CD4-positive, alpha-beta T cell (primary cell): ENCODE measurements at regions not wholly inside any gene's neighbourhood (a gene's known extent, or its start where the extent isn't known, plus 50 kb on each side); places are given as distances from the start of the nearest gene placed in this dataset.

Experiments
- ATAC-seq: fragments of 200-7000 bp; cut with Tn5 transposase; one replicate; pipeline ENCODE4 v1.10.0; 2022; ENCODE audit warnings: mild to moderate bottlenecking; ENCODE audit not compliant: poor library complexity
- CTCF ChIA-PET: fragments of 350-600 bp; sonication (Branson Sonifier 250); formaldehyde crosslinking; loops from one replicate; lab custom pipeline; 2021; ENCODE audit warnings: antibody characterized with exemption, inconsistent platforms; lab: Charles Lee
- POLR2A ChIA-PET: fragments of 350-600 bp; sonication (Branson Sonifier 250); formaldehyde crosslinking; loops from one replicate; lab custom pipeline; 2021; ENCODE audit warnings: antibody characterized with exemption, inconsistent platforms; lab: Charles Lee
- DNase-seq, 14 experiments: peaks; one replicate each; pipeline ENCODE4 v3.0.0-alpha.2; 2013 to 2020; ENCODE audit warnings: mixed read lengths in 2 of 14
- H3K27ac ChIP-seq, 2 donors: one replicate each; pipeline versions ENCODE4 v1.5.1 to v1.7.0; 2013; ENCODE audit warnings: low read length in 2 of 2, low read depth in 1 of 2, mild to moderate bottlenecking in 1 of 2
- H3K27me3 ChIP-seq, 2 experiments: 1 replicate in 1 of 2; 2 replicates in 1 of 2; pipeline versions ENCODE4 v1.6.1 to v1.7.0; 2013; ENCODE audit warnings: low read length in 2 of 2, control low read depth in 1 of 2, mild to moderate bottlenecking in 1 of 2, moderate library complexity in 1 of 2; ENCODE audit not compliant: insufficient read depth in 2 of 2, control insufficient read depth in 1 of 2
- H3K36me3 ChIP-seq: one replicate; pipeline ENCODE4 v1.6.1; 2013; ENCODE audit warnings: low read length, control low read depth; ENCODE audit not compliant: insufficient read depth
- H3K4me1 ChIP-seq: one replicate; pipeline ENCODE4 v1.6.1; 2013; ENCODE audit warnings: low read length, control low read depth; ENCODE audit not compliant: insufficient read depth
- H3K4me3 ChIP-seq: one replicate; pipeline ENCODE4 v1.5.1; 2013; ENCODE audit warnings: mild to moderate bottlenecking, low read length, moderate library complexity
- H3K9me3 ChIP-seq, 2 experiments: 1 replicate in 1 of 2; 2 replicates in 1 of 2; pipeline versions ENCODE4 v1.6.1 to v1.7.0; 2013; ENCODE audit warnings: low read length in 2 of 2, mild to moderate bottlenecking in 2 of 2, control low read depth in 1 of 2, moderate library complexity in 1 of 2; ENCODE audit not compliant: control insufficient read depth in 1 of 2, insufficient read depth in 1 of 2
- H3K27ac Mint-ChIP-seq: one replicate; pipeline ENCODE4 v1.8.0; 2020; ENCODE audit warnings: mixed read lengths
- H3K27me3 Mint-ChIP-seq: one replicate; pipeline ENCODE4 v1.8.0; 2021; ENCODE audit warnings: mixed read lengths
- H3K36me3 Mint-ChIP-seq: one replicate; pipeline ENCODE4 v1.8.0; 2021; ENCODE audit warnings: low read depth, mixed read lengths
- H3K4me1 Mint-ChIP-seq: one replicate; pipeline ENCODE4 v1.8.0; 2021; ENCODE audit warnings: low read depth, mixed read lengths
- H3K4me3 Mint-ChIP-seq: one replicate; pipeline ENCODE4 v1.8.0; 2020; ENCODE audit warnings: mild to moderate bottlenecking, mixed read lengths
- H3K9me3 Mint-ChIP-seq: one replicate; pipeline ENCODE4 v1.8.0; 2020; ENCODE audit warnings: mixed read lengths
- intact Hi-C, 2 experiments: fragments of 100-400 bp; cut with DNase I in 1 of 2; cut with micrococcal nuclease in 1 of 2; formaldehyde crosslinking; loops; one replicate each; pipeline versions ENCODE4 v1.15.1 to v1.9.0; 2023 to 2025; cut with DNase I, micrococcal nuclease
- TF ChIP-seq, protein P1 (sequence below): fragments of 200-600 bp; IDR thresholded peaks from one replicate; pipeline ENCODE4 v1.8.0; 2022; ENCODE audit warnings: antibody characterized with exemption, mild to moderate bottlenecking

DNA sequence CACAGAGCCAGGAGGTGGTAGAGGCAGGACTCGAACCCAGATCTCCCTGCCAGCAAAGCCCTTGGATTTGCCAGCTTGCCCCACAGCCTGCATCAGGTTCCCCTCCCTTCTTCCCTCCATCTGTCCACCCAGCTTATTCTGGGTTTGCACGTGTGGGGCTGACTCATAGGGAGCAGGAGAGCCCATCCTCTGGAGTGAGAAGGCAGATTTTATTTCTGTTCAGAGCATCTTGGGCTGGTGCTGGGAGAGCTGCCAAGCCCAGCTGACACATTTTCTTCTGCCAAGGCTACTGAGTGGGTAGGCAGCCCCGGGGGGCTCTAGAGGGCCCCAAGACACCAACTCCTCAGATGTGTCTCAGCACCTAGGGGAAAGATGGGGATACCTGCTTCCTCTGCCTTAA is 106.3 kb upstream of the CRHR1 start:
- peaks cover 31% of the 10 kb centered on the region for H3K27me3 Mint-ChIP-seq
- no peak overlapping the region for H3K27ac ChIP-seq
- intact Hi-C loops, result no loop called here
- no peak overlapping the region for H3K4me3 Mint-ChIP-seq
- ChIA-PET CTCF (no interaction called here), POLR2A (no interaction called here)
- H3K4me3 ChIP-seq, result no peak overlapping the region
- no peaks in the 10 kb centered on the region for H3K36me3 Mint-ChIP-seq
- peaks cover 3 to 11% of the 10 kb centered on the region in 2 experiments for H3K27me3 ChIP-seq
- no peaks in the 10 kb centered on the region for H3K4me1 Mint-ChIP-seq
- H3K4me1 ChIP-seq, result no peaks in the 10 kb centered on the region
- no peaks in the 10 kb centered on the region for H3K9me3 Mint-ChIP-seq
- DNase-seq (no peak), ATAC-seq (no peak)
- H3K9me3 ChIP-seq, result peaks cover 0 to 8% of the 10 kb centered on the region in 2 experiments
- no peaks in the 10 kb centered on the region for H3K36me3 ChIP-seq
- TF ChIP-seq, protein P1, sequence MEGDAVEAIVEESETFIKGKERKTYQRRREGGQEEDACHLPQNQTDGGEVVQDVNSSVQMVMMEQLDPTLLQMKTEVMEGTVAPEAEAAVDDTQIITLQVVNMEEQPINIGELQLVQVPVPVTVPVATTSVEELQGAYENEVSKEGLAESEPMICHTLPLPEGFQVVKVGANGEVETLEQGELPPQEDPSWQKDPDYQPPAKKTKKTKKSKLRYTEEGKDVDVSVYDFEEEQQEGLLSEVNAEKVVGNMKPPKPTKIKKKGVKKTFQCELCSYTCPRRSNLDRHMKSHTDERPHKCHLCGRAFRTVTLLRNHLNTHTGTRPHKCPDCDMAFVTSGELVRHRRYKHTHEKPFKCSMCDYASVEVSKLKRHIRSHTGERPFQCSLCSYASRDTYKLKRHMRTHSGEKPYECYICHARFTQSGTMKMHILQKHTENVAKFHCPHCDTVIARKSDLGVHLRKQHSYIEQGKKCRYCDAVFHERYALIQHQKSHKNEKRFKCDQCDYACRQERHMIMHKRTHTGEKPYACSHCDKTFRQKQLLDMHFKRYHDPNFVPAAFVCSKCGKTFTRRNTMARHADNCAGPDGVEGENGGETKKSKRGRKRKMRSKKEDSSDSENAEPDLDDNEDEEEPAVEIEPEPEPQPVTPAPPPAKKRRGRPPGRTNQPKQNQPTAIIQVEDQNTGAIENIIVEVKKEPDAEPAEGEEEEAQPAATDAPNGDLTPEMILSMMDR, result no peak
- H3K27ac Mint-ChIP-seq, result no peak overlapping the region

DNA sequence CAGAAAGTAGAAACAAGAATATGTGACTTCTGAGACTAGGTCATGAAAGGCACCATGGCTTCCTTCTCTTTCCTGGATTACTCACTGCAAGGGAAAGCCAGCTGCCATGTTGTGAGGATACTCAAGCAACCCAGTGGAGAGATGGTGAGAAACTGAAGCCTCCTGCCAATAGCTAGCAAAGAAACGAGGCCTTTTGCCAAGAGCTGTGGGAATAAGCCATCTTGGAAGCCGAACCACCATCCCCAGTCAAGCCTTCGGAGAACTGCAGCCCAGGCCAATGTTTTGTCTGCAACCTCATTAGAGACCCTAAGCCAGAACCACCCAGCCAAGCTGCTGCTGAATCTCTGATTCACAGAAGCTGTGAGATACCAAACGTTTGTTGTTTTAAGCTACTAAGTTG is 104.7 kb upstream of the CRHR1 start:
- peaks cover 31% of the 10 kb centered on the region for H3K27me3 Mint-ChIP-seq
- no peaks in the 10 kb centered on the region for H3K4me1 ChIP-seq
- POLR2A ChIA-PET, result no interaction called here
- no peaks in the 10 kb centered on the region for H3K4me1 Mint-ChIP-seq
- H3K36me3 Mint-ChIP-seq, result no peaks in the 10 kb centered on the region
- peaks cover 3 to 11% of the 10 kb centered on the region in 2 experiments for H3K27me3 ChIP-seq
- CTCF ChIA-PET, result no interaction called here
- intact Hi-C loops, result no loop called here
- H3K27ac ChIP-seq, result no peak overlapping the region
- H3K4me3 Mint-ChIP-seq, result no peak overlapping the region
- H3K4me3 ChIP-seq, result no peak overlapping the region
- H3K9me3 ChIP-seq, result peaks cover 0 to 8% of the 10 kb centered on the region in 2 experiments
- DNase-seq (no peak), ATAC-seq (no peak)
- no peak overlapping the region for H3K27ac Mint-ChIP-seq
- TF ChIP-seq, protein P1, result no peak
- no peaks in the 10 kb centered on the region for H3K9me3 Mint-ChIP-seq
- no peaks in the 10 kb centered on the region for H3K36me3 ChIP-seq

DNA sequence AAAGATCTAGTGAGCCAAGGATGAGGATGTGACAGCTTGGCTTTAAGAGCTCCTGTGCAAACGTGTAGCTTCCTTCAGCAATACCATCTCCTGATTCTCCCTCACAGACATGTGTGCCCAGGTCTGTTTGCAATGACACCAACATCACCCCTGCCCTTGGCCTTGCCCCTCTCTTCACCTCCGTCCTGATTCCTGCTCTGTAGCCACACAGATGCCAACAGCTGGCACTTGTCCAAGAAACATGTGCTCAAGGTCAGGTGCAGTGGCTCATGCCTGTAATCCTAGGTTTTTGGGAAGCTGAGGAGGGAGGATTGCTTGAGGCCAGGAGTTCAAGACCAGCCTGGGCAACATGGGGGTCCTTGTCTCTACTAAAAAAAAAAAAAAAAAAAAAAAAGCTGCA is 103.8 kb upstream of the CRHR1 start:
- no peaks in the 10 kb centered on the region for H3K4me1 ChIP-seq
- no peak for ATAC-seq
- H3K36me3 ChIP-seq, result no peaks in the 10 kb centered on the region
- ChIA-PET CTCF (interaction anchor here (0.7 kb wide), 1 partner anchor 403 kb away, joined by 3 read pairs; no protein-coding TSS in a partner anchor), POLR2A (no interaction called here)
- Mint-ChIP-seq H3K9me3 (no peaks in the 10 kb centered on the region), H3K4me3 (no peak overlapping the region), H3K27ac (no peak overlapping the region), H3K4me1 (no peaks in the 10 kb centered on the region), H3K36me3 (no peaks in the 10 kb centered on the region), H3K27me3 (peaks cover 31% of the 10 kb centered on the region)
- H3K27me3 ChIP-seq, result peaks cover 3 to 11% of the 10 kb centered on the region in 2 experiments
- no peak for DNase-seq
- H3K27ac ChIP-seq, result no peak overlapping the region
- H3K9me3 ChIP-seq, result peaks cover 0 to 4% of the 10 kb centered on the region in 2 experiments
- no peak overlapping the region for H3K4me3 ChIP-seq
- TF ChIP-seq, protein P1, result no peak
- intact Hi-C loops, result no loop called here
